ES-I3 (cell line): ENCODE measurements at regions not wholly inside any gene's neighbourhood (a gene's known extent, or its start where the extent isn't known, plus 50 kb on each side); places are given as distances from the start of the nearest gene placed in this dataset.

Source experiments
- H3K36me3 ChIP-seq: 2 replicates; pipeline ENCODE4 v1.6.1; 2013; ENCODE audit warnings: mild to moderate bottlenecking, low read length, control low read depth, moderate library complexity; ENCODE audit not compliant: insufficient read depth
- H3K4me1 ChIP-seq: 2 replicates; pipeline ENCODE4 v1.6.1; 2013; ENCODE audit warnings: mild to moderate bottlenecking, control low read depth, low read length; ENCODE audit not compliant: insufficient read depth
- H3K9ac ChIP-seq: 2 replicates; pipeline ENCODE4 v1.6.1; 2013; ENCODE audit warnings: low read depth, mild to moderate bottlenecking, low read length, moderate library complexity
- H3K9me3 ChIP-seq: 2 replicates; pipeline ENCODE4 v1.6.1; 2013; ENCODE audit warnings: mild to moderate bottlenecking, low read length, moderate library complexity; ENCODE audit not compliant: control insufficient read depth, insufficient read depth

DNA sequence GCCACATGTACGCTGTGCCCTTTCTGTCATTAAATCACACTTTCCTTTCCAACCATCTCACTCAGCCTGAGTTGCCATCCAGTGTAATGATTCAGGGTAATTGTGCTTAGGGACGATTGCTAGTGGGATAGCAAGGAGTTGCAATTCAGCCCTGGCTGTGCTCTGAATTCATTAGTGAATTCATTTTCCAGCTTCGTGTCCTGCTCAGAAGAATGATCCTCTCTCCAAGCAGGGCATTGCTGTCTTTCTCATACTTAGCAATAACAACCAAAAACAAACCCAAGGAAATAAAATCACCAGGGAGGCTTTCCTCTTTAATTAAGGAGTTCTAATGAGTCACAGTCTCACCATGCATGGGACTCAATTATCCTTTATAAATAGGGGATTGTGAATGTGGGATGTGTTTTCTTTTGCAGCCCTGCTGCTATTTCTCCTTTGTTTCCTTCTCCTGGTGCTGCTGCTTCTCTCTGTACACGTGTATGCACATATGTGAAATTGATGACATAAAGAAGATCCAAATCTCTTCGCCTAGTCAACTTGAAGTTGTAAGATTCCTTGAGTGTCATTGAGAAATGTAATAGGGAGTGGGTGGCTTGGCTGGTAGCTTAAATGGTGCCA, 167.0 kb downstream of the TSEN15 start:
- Histone ChIP-seq H3K36me3 (no peaks in the 10 kb centered on the region), H3K9me3 (no peaks in the 10 kb centered on the region), H3K4me1 (peaks cover 3% of the 10 kb centered on the region; the same call in 1 of the 2 replicates), H3K9ac (no peak overlapping the region)

DNA sequence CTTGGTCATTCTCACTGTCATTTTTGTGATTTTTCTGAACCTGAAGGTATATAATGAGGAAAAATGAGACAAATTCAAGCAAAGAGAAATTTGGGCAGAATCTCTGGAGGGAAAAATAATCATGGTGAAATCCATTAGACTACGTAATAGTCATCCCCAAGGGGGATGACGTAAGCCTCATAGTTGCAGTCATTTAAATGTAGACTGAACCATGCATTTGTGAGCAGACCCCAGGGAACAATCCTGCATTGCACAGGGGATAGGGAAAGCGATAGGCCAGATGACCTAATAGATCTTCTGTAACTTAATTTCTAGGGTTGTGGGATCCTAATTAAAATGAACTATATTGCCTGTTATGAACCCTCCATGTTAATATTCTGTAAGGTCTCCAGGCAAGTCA, 167.4 kb upstream of the C1orf21 start:
- no peaks in the 10 kb centered on the region for H3K9me3 ChIP-seq
- H3K9ac ChIP-seq = no peak overlapping the region
- H3K4me1 ChIP-seq = peaks cover 3% of the 10 kb centered on the region; the same call in 1 of the 2 replicates
- no peaks in the 10 kb centered on the region for H3K36me3 ChIP-seq

- H3K4me1 ChIP-seq = peaks cover 3% of the 10 kb centered on the region; the same call in 1 of the 2 replicates
- H3K36me3 ChIP-seq = no peaks in the 10 kb centered on the region
- H3K9ac ChIP-seq = no peak overlapping the region
- H3K9me3 ChIP-seq = no peaks in the 10 kb centered on the region
Measured at GRCh38 chr1:184219883-184220282, 166.9 kb upstream of the C1orf21 start.

- H3K9ac ChIP-seq = no peak overlapping the region
- no peaks in the 10 kb centered on the region for H3K36me3 ChIP-seq
- peaks cover 3% of the 10 kb centered on the region; the same call in 1 of the 2 replicates for H3K4me1 ChIP-seq
- H3K9me3 ChIP-seq = no peaks in the 10 kb centered on the region
Measured at GRCh38 chr1:184221087-184221486, 165.7 kb upstream of the C1orf21 start.

DNA sequence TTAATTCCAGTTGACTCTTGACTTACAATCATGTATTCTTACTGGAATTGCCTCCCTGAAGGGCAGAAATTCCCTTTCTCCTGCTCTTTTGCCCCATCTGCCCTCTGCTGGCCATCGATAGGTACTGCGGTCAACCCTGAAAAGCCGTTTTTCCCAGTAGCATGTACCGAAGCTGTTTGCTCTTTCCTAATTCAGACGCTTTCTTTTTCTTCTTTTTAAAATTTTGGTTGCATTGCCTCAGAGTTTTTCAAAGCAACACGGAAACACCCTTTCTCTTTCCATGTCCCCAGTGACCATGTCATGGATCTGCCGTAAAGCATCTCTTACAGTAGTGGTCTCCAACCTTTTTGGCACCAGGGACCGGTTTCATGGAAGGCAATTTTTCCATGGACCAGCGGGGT, 164.2 kb upstream of the C1orf21 start:
- Histone ChIP-seq H3K9me3 (no peaks in the 10 kb centered on the region), H3K4me1 (peaks cover 3% of the 10 kb centered on the region; the same call in 1 of the 2 replicates), H3K36me3 (no peaks in the 10 kb centered on the region), H3K9ac (peak overlapping the region; percentile 19; the same call in 1 of the 2 replicates)

GRCh38 chr1:184223216-184223615, 163.6 kb upstream of the C1orf21 start:
- Histone ChIP-seq H3K9ac (peak overlapping the region; percentile 19; the same call in 1 of the 2 replicates), H3K9me3 (no peaks in the 10 kb centered on the region), H3K4me1 (peaks cover 3% of the 10 kb centered on the region; the same call in 1 of the 2 replicates), H3K36me3 (no peaks in the 10 kb centered on the region)

DNA sequence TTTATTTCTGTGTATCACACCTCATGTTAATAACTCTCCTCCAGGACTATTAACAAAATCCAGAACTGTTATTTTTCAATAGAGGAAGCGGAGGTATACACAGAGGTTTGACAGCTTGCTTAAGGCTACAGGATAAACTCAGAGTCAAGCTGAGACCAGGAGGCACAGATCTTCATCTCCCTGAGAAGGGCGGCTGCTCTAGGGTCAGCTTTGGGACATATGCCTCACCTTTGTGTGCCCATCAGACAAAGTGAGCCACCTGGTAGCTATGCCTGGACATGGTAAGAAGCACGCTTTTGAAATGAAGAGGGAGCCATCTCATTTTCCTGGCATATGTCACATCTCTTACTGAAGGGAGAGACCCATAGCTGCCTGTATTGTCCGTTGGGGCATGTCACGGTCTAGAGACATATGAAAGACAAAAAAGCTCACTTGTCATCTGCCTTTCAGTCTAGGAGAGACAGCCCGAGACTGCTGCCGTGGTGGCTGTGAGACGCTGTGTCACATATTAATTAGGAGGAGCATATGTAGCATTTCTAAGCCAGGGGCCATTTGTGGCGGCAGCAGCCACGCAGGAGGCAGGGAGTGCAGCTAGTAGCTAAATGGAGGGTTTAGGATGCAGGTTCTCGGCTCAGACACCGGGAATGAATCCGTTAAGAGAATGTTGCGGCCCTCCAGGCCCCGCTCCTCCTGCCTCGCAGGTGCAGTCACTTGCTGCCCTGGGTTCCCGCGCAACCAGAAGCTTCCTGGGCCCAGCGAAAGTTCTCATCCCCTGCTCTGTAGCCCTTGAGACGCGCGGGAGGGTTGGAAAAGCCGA, 161.3 kb upstream of the C1orf21 start:
- Histone ChIP-seq H3K9me3 (no peaks in the 10 kb centered on the region), H3K4me1 (no peaks in the 10 kb centered on the region), H3K9ac (no peak overlapping the region), H3K36me3 (no peaks in the 10 kb centered on the region)

GRCh38 chr1:184226100-184226487, 160.7 kb upstream of the C1orf21 start:
- no peaks in the 10 kb centered on the region for H3K4me1 ChIP-seq
- no peak overlapping the region for H3K9ac ChIP-seq
- H3K9me3 ChIP-seq = no peaks in the 10 kb centered on the region
- H3K36me3 ChIP-seq = no peaks in the 10 kb centered on the region

DNA sequence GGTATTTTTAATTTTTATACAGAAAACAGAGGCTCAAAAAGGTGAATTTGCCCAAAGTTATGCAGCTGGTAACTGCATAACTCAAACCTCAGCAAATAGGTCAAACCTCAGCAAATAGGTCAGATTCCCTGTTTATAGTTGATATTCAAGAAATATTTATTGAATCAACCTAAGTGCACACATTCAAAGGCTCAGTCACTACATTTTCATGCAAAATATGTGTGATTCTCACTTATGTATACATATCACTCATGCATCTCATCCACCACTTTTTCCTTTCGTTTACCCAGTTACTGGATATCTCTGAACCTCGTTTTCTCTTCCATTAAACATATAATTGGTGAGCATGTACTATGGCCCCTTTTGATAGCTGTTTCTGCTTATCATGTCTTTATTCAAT, 158.3 kb upstream of the C1orf21 start:
- H3K9me3 ChIP-seq = no peaks in the 10 kb centered on the region
- no peak overlapping the region for H3K9ac ChIP-seq
- no peaks in the 10 kb centered on the region for H3K36me3 ChIP-seq
- H3K4me1 ChIP-seq = no peaks in the 10 kb centered on the region

- Histone ChIP-seq H3K9me3 (no peaks in the 10 kb centered on the region; the same call in 1 of the 2 replicates), H3K36me3 (no peaks in the 10 kb centered on the region), H3K9ac (no peak overlapping the region), H3K4me1 (no peaks in the 10 kb centered on the region)
Measured at GRCh38 chr1:184237588-184237987, 149.2 kb upstream of the C1orf21 start.

GRCh38 chr1:184241446-184241845, 145.4 kb upstream of the C1orf21 start:
- H3K36me3 ChIP-seq = no peaks in the 10 kb centered on the region
- H3K4me1 ChIP-seq = no peaks in the 10 kb centered on the region

DNA sequence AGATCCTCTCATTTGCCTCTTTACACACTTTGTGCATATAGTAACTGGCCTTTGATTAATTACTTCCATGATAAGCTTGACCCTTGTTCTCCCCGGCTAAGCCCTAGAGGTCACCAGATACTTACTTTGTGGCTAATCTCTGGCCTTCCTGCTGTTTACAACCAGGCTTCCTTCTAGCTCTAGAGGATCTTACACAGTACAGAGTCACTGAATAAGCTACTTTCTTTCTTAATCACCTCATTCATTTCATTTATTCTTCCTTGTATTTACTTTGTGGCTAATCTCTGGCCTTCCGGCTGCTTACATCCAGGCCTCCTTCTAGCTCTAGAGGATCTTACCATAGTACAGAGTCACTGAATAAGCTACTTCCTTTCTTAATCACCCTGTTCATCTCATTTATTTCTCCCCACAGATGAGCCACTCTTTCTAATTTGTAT, 144.3 kb upstream of the C1orf21 start:
- Histone ChIP-seq H3K4me1 (no peaks in the 10 kb centered on the region), H3K9ac (no peak overlapping the region), H3K36me3 (no peaks in the 10 kb centered on the region), H3K9me3 (no peaks in the 10 kb centered on the region)

More at GRCh38 chr1:184241446-184241845, 145.4 kb upstream of the C1orf21 start:
- no peak overlapping the region for H3K9ac ChIP-seq
- H3K9me3 ChIP-seq = no peaks in the 10 kb centered on the region

- Histone ChIP-seq H3K9me3 (no peaks in the 10 kb centered on the region), H3K9ac (no peak overlapping the region), H3K4me1 (no peaks in the 10 kb centered on the region), H3K36me3 (no peaks in the 10 kb centered on the region)
Measured at GRCh38 chr1:184244962-184245361, 141.9 kb upstream of the C1orf21 start.

- H3K9ac ChIP-seq = no peak overlapping the region
- H3K9me3 ChIP-seq = no peaks in the 10 kb centered on the region
Measured at GRCh38 chr1:184247671-184248070, 139.2 kb upstream of the C1orf21 start.

GRCh38 chr1:184253921-184254320, 132.9 kb upstream of the C1orf21 start:
- H3K9me3 ChIP-seq = no peaks in the 10 kb centered on the region
- no peak overlapping the region for H3K9ac ChIP-seq
- H3K36me3 ChIP-seq = no peaks in the 10 kb centered on the region
- no peaks in the 10 kb centered on the region for H3K4me1 ChIP-seq

More at GRCh38 chr1:184247671-184248070, 139.2 kb upstream of the C1orf21 start:
- H3K4me1 ChIP-seq = no peaks in the 10 kb centered on the region
- H3K36me3 ChIP-seq = no peaks in the 10 kb centered on the region
